Urothelium cell line (cell line): ENCODE measurements at regions not wholly inside any gene's neighbourhood (a gene's known extent, or its start where the extent isn't known, plus 50 kb on each side); places are given as distances from the start of the nearest gene placed in this dataset.

ENCODE experiments used
- DNase-seq: peaks from one replicate; pipeline ENCODE4 v3.0.0; 2011; ENCODE audit warnings: low spot score, mixed read lengths
- FAIRE-seq: peaks from 2 replicates; lab custom pipeline; 2011; peaks lifted over from hg19 to GRCh38; lab: Jason Lieb, UNC

DNA sequence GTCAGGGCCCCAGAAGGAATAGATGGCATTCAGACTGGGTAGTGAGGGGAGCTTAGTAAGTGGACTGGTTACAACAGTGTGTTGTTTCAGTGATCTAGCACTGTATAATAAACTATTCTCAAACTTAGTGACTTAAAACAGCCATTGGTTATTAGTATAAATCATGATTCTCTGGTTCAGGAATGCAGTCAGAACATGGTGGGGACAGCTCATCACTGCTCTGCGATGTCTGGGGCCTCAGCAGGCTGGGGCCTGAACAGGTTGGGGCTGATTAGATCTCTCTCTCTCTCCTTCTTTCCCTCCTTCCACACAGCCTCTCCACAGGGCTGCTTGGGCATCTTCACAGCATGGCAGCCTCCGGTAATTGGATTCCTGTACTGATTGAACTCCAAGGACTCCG, 160.4 kb downstream of the GATB start:
- DNase-seq (no peak), FAIRE-seq (no peak)

DNA sequence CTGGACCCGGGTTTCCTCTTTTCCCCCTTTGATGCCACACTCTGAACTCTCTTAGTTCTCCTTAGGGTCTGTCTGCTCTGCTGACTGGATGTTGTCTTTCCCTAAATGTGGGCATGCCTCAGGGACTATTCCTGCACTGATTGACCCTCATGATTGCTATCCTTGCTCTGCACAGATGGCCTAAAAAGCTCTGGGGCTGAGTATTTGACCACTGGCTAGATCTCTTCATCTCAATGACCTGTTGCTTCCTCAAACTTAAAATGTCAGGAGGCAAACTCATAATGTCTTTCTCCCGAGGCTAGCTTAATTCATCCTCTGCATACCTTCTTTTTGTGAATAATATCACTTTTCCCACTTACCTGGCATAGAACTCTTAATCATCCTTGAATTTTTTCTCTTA, 157.4 kb downstream of the GATB start:
- FAIRE-seq (no peak), DNase-seq (no peak)

DNA sequence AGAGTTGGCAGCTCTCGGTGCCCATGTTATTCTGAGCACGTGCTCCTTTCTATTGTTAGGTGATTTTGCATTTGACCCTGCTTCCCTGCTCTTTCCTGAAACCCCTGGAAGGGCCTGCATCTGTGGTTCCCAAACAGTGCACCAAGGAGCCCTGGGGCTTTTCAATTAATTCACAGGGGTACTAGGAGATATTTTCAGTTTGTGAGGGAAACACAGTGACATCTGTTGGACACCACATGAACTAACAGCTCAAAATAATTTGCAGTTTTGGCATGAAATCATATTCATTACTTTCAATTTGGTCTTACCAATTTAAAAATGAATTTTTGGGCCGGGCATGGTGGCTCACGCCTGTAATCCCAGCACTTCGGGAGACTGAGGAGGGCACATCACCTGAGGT, 156.6 kb downstream of the GATB start:
- DNase-seq (no peak), FAIRE-seq (no peak)

DNA sequence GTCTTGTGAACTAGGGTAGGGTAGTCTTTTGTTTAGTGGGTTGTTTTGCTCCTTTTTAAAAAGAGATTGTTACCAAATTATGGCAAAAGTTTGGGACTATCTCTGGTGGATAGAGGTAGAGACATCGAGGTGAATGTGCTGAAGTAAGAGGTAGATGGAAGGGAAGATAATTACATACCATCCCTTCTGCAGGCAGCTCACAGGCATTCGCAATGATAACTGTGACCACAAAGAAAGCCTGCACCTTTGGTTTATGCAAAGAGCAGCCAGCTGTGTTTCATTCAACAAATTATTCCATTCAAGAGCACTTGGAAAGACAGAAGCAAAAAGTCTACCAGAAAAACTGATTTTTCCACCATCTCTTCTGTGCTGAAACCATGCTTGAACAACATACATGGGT, 155.6 kb downstream of the GATB start:
- FAIRE-seq = no peak

DNA sequence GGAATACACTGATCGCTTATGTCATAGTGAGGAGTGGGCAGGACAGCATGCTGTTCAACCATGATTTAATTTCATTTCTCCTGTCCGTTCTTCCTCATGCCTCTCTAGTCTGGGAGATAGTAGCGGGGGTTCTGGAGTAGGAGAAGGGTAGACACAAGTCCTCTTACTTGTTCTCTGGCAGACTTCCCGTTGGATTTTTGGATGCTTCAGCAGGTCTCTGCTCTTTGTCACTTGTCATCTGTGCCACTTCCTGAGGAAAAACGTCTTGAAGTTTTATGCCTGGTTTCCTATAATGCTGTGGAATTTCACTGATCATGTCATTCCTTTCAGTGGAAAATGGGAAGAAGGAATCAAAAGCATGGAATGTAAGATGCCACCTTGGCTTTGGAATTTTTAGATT, 154.7 kb downstream of the GATB start:
- FAIRE-seq (no peak), DNase-seq (no peak)

More for the DNA sequence above, 155.6 kb downstream of the GATB start:
- DNase-seq = no peak

DNA sequence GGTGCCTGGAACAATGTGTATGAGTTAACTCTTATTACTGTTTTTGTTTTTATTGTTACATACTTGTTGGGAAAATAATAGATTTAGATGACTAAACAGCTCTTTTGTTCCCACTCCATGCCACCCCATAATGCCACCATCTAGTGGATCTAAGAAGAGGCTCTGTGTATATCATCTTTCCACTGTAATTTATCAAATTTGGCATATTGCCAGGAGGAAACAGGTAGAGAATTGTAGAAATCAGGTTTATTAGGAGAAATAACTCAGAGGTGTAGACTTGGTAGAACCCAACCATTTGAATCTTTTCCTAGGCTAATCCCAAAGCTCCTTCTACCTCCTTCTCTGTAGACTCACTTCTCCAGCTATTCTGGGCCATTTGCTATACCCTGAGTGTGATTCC, 150.6 kb downstream of the GATB start:
- FAIRE-seq = no peak
- no peak for DNase-seq

DNA sequence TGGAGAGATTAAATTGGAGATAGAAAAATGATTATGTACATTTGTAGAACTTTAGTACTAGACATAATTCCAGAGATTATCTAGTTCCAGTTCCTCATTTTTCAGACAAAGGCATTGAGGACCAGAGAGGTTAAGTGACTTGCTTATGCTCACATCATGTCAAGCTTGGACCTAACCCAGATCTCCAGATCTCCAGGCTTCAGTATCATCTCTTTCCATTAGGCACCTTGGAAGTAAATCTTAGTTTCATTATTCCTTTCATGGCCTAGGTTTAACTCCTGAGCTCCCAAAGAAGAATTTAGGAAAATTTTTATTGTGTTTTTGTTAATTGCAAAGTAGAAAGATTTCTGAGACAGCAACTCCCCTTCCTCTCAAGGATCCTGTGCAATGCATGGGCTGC, 148.8 kb downstream of the GATB start:
- DNase-seq = no peak
- no peak for FAIRE-seq

DNA sequence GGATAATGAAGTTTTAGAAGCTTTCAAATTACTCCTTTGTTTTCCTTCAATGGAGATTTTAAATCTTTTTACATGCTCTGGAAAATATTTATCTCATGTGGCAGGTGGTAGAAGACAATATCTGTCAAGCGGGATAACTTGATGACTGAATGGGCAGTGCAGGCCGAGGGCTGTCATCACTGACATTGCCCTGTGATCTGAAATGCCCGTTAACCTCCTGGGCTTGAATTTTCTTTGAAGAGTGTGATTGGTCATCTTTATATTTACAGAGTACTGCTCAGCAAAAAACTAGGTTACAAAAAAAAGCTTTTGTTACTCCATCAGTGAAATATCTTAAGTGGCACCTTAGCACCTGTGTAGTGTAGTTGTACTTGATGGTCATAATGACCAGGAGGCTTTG, 147.5 kb downstream of the GATB start:
- DNase-seq = no peak
- FAIRE-seq = no peak

DNA sequence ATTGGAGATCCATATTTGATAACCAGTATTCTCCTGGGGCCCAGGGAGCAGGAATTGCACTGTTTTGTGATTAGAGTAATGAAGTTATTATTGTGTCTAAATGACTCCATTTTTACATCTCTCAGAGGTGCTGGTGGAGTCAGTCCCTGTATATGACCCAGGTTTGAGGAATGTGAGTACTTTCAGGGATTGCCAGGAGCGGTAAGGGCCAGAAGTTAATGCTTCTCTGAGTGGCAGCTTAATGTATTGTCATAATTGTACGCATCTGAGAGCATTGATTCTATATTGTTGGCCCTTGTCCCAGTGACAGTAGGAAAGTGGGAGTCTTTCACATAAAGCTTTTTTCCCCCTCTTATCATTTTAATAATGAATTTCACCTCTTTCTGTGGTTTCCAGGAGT, 146.2 kb downstream of the GATB start:
- FAIRE-seq (no peak), DNase-seq (no peak)

DNA sequence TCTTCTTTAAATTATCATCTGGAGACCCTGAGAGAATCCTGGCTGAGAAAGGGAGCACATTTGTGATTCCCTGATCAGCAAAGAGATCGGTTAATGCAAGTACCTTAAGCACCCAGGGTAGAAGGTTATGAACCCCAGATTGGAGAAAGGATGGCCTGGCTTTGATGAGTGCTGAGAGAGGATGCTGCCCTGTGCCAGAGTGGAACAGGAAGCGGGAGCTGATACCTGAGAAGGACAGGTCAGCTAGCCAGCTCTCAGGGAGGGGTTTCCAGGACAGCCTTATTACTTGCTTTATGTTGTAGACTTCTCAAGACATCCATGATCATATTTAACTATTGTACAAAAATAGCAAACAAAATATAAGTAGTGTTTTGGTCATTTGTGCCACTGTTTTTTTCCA, 141.9 kb downstream of the GATB start:
- DNase-seq (no peak), FAIRE-seq (no peak)

DNA sequence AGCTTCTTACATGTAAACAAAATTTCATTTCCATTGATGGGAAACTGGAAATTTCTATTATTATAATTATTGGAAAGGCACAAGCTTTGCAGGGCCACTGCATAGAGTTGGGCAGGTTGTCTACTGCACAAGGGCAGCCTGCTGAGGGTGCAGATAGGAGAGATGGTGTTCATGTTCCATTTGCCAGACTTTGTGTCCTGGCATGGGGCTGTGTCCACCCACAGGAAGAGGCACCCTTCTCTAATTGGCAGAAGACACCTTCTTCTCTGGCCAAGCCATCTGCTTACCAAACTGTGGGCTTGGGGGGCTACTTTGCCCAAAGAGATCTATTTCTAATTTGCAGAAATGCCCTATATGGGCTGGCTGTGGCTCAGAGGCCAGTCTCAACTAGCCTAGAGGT, 140.7 kb downstream of the GATB start:
- DNase-seq (no peak), FAIRE-seq (no peak)
